K562 (cell line): ENCODE measurements at regions not wholly inside any gene's neighbourhood (a gene's known extent, or its start where the extent isn't known, plus 50 kb on each side); places are given as distances from the start of the nearest gene placed in this dataset.

Source experiments
- ATAC-seq: fragments of 200-7000 bp; cut with Tn5 transposase; 3 replicates; pipeline ENCODE4 v1.9.1; 2020; ENCODE audit warnings: moderate library complexity
- BruUV-seq: library from RNA; stranded (reverse); fragments of 400-500 nt; replicated peaks from 2 replicates; lab custom pipeline; 2021; lab: Mats Ljungman, UMichigan
- CTCF ChIA-PET: fragments of 300-600 bp; formaldehyde crosslinking; extraction: SDS; loops from one replicate; lab custom pipeline; 2021; ENCODE audit warnings: low intra/inter-chr PET ratio; lab: Yijun Ruan, JAX
- POLR2A ChIA-PET: fragments of 300-600, 350-650 bp; sonication (Branson Sonifier 250); formaldehyde crosslinking; extraction: SDS; loops from one replicate; lab custom pipeline; 2021; ENCODE audit warnings: antibody characterized with exemption, inconsistent platforms; lab: Yijun Ruan, JAX
- DNase-seq, 4 experiments: peaks; one replicate each; pipeline versions ENCODE4 v3.0.0 to v3.0.0-alpha.2; 2011 to 2018; ENCODE audit warnings: low spot score in 3 of 4, mixed read lengths in 3 of 4; ENCODE audit errors: extremely low read depth in 1 of 4
- FAIRE-seq: peaks from 2 replicates; lab custom pipeline; 2011; peaks lifted over from hg19 to GRCh38; lab: Jason Lieb, UNC
- H2AFZ ChIP-seq: 2 replicates; pipeline ENCODE4 v1.6.0; 2011; ENCODE audit warnings: low read depth, low read length, control low read depth, inconsistent platforms
- H3K27ac ChIP-seq: fragments of 200-600 bp; 3 replicates; pipeline ENCODE4 v1.8.0; 2011; ENCODE audit warnings: low read depth, mild to moderate bottlenecking, control low read depth, inconsistent platforms, low read length, moderate library complexity, mixed read lengths; ENCODE audit errors: extremely low read depth
- H3K27me3 ChIP-seq, 2 experiments: fragments of 300-600 bp in 1 of 2; 2 replicates in 1 of 2; 3 replicates in 1 of 2; pipeline versions ENCODE4 v1.6.0 to v1.8.0; 2011; ENCODE audit warnings: inconsistent platforms in 2 of 2, low read length in 2 of 2, mild to moderate bottlenecking in 1 of 2, mixed read lengths in 1 of 2, moderate library complexity in 1 of 2; ENCODE audit not compliant: control insufficient read depth in 2 of 2, insufficient read depth in 2 of 2
- H3K36me3 ChIP-seq: fragments of 300-600 bp; 3 replicates; pipeline ENCODE4 v1.8.0; 2011; ENCODE audit warnings: mild to moderate bottlenecking, low read length, inconsistent platforms; ENCODE audit not compliant: control insufficient read depth, insufficient read depth
- H3K4me1 ChIP-seq, 2 experiments: fragments of 200-600 bp in 1 of 2; replicated peaks in 1 of 2; 2 replicates in 1 of 2; 3 replicates in 1 of 2; pipeline versions ENCODE4 v1.5.1 to v1.8.0; 2011; ENCODE audit warnings: inconsistent platforms in 2 of 2, low read length in 2 of 2, mild to moderate bottlenecking in 1 of 2, mixed read lengths in 1 of 2, moderate library complexity in 1 of 2; ENCODE audit not compliant: control insufficient read depth in 2 of 2, insufficient read depth in 2 of 2
- H3K4me2 ChIP-seq: 2 replicates; pipeline ENCODE4 v1.6.1; 2011; ENCODE audit warnings: low read length, control low read depth, inconsistent platforms, mixed read lengths; ENCODE audit not compliant: insufficient read depth
- H3K4me3 ChIP-seq: fragments of 200-600 bp; sonication (generic), shearing (Covaris generic); 2 replicates; pipeline ENCODE4 v1.5.1; 2016; ENCODE audit warnings: control low read depth, inconsistent platforms
- H3K79me2 ChIP-seq: fragments of 200-600 bp; 3 replicates; pipeline ENCODE4 v1.8.0; 2011; ENCODE audit warnings: low read length, inconsistent platforms; ENCODE audit not compliant: control insufficient read depth, insufficient read depth
- H3K9ac ChIP-seq, 2 experiments: 2 replicates each; pipeline versions ENCODE4 v1.6.0 to v1.6.1; 2011; ENCODE audit warnings: low read depth in 2 of 2, low read length in 2 of 2, control low read depth in 1 of 2, inconsistent platforms in 1 of 2, mild to moderate bottlenecking in 1 of 2, mixed read lengths in 1 of 2; ENCODE audit not compliant: insufficient read depth in 1 of 2
- H3K9me1 ChIP-seq: one replicate; pipeline ENCODE4 v1.6.0; 2011; ENCODE audit warnings: inconsistent platforms, mild to moderate bottlenecking, low read length, moderate library complexity; ENCODE audit not compliant: control insufficient read depth, insufficient read depth
- H3K9me3 ChIP-seq: replicated peaks from 2 replicates; pipeline ENCODE4 v1.5.1; 2011; ENCODE audit warnings: low read depth, low read length, inconsistent platforms; ENCODE audit not compliant: control insufficient read depth, insufficient read depth
- H4K20me1 ChIP-seq: replicated peaks from 2 replicates; pipeline ENCODE4 v1.6.1; 2011; ENCODE audit warnings: low read length, inconsistent platforms, mixed read lengths; ENCODE audit not compliant: control insufficient read depth, insufficient read depth
- ZBED1 ChIP-seq: IDR thresholded peaks from 2 replicates; pipeline ENCODE4 v1.6.1; 2014
- ZNF140 ChIP-seq: fragments of 250-450 bp; sonication (Bioruptor Pico); IDR thresholded peaks from 2 replicates; pipeline ENCODE4 v1.8.0; 2021; ENCODE audit warnings: moderate library complexity, mild to moderate bottlenecking, inconsistent platforms
- ZNF407 ChIP-seq: fragments of 450-650 bp; IDR thresholded peaks from 2 replicates; pipeline ENCODE4 v1.6.1; 2016; ENCODE audit warnings: low read depth
- WGBS: fragments of 100-300 bp; shearing (Covaris generic); methylation state at CpG from one replicate; pipeline ENCODE4 v1.1.6; 2016; ENCODE audit warnings: low coverage, mixed read lengths; ENCODE audit not compliant: insufficient coverage; ENCODE audit errors: missing lambda C conversion rate; 5-methylcytosine and 5-hydroxymethylcytosine counted together
- in situ Hi-C: fragments of 300-500 bp; cut with MboI; formaldehyde crosslinking; loops from 4 replicates; pipeline ENCODE4 v1.15.0; 2018; ENCODE audit warnings: inconsistent platforms, mixed read lengths
- intact Hi-C: fragments of 100-400 bp; cut with micrococcal nuclease; formaldehyde crosslinking; loops from 2 replicates; pipeline ENCODE4 v1.14.2; 2022

- DNase-seq = no peak
- no peak for TF ChIP-seq ZNF407
- no peak for TF ChIP-seq ZBED1
- no peak for TF ChIP-seq ZNF140 (CRISPR knock-in tag)
- Histone ChIP-seq H3K4me3 (no peak overlapping the region), H3K36me3 (no peaks in the 10 kb centered on the region), H3K27me3 (no peaks in the 10 kb centered on the region), H2AFZ (no peak overlapping the region), H3K4me1 (no peaks in the 10 kb centered on the region), H3K9me3 (no peaks in the 10 kb centered on the region), H3K79me2 (no peaks in the 10 kb centered on the region), H3K4me2 (no peak overlapping the region), H3K9ac (no peak overlapping the region), H3K9me1 (no peaks in the 10 kb centered on the region), H4K20me1 (no peaks in the 10 kb centered on the region), H3K27ac (no peak overlapping the region)
- in situ Hi-C loops (no loop called here), intact Hi-C loops (no loop called here)
- BruUV-seq = no TSS peak
- CTCF ChIA-PET = interaction anchor here (0.6 kb wide), 1 partner anchor 95 kb away, joined by 3 read pairs; no protein-coding TSS in a partner anchor
- no peak for ATAC-seq
- WGBS = 0% methylated on average over 1 of the region's 1 CpG
- POLR2A ChIA-PET = interaction anchor here (0.6 kb wide), 1 partner anchor 691 kb away, joined by 3 read pairs; no protein-coding TSS in a partner anchor
- no peak for FAIRE-seq
These were observed 229.7 kb upstream of the TAS2R1 start for GRCh38 chr5:9859808-9860207.
